A673 (cell line): ENCODE measurements at regions not wholly inside any gene's neighbourhood (a gene's known extent, or its start where the extent isn't known, plus 50 kb on each side); places are given as distances from the start of the nearest gene placed in this dataset.

Experiments used
- CTCF ChIP-seq: fragments of 300-800, 200-600 bp; sonication (generic); conservative IDR thresholded peaks from 2 replicates; pipeline ENCODE4 v1.5.1; 2017; ENCODE audit warnings: low read depth, mild to moderate bottlenecking, antibody characterized with exemption, low read length, moderate library complexity, mixed read lengths
- EZH2 ChIP-seq: fragments of 200-600 bp; sonication (generic); IDR thresholded peaks from 2 replicates; pipeline ENCODE4 v1.6.1; 2017; ENCODE audit warnings: borderline replicate concordance, low read depth, mild to moderate bottlenecking, mixed read lengths, antibody characterized with exemption, low read length; ENCODE audit not compliant: poor library complexity, severe bottlenecking

- TF ChIP-seq EZH2 (no peak), CTCF (no peak)
These were observed 212.2 kb downstream of the DACT1 start for GRCh38 chr14:58850011-58850410.
